ENCODE measurements at regions not wholly inside any gene's neighbourhood (a gene's known extent, or its start where the extent isn't known, plus 50 kb on each side); places are given as distances from the start of the nearest gene placed in this dataset.

- TF ChIP-seq GTF2I (CRISPR knock-in tag; conservative IDR thresholded peaks at IDR 0.05) (no peak), NFATC4 (CRISPR knock-in tag; IDR thresholded peaks at IDR 0.05) (no peak), CTCF (IDR thresholded peaks at IDR 0.05) (no peak), FOXP1 (CRISPR knock-in tag; IDR thresholded peaks at IDR 0.05; ENCODE audit: borderline replicate concordance) (no peak), FOXJ3 (CRISPR knock-in tag; IDR thresholded peaks at IDR 0.05; ENCODE audit: borderline replicate concordance) (no peak), ELF4 (CRISPR knock-in tag; IDR thresholded peaks at IDR 0.05; ENCODE audit: low read depth) (no peak)
These were observed 590.9 kb upstream of the NRSN1 start for GRCh38 chr6:23535101-23535500.
